ENCODE measurements at regions not wholly inside any gene's neighbourhood (a gene's known extent, or its start where the extent isn't known, plus 50 kb on each side); places are given as distances from the start of the nearest gene placed in this dataset.

DNA sequence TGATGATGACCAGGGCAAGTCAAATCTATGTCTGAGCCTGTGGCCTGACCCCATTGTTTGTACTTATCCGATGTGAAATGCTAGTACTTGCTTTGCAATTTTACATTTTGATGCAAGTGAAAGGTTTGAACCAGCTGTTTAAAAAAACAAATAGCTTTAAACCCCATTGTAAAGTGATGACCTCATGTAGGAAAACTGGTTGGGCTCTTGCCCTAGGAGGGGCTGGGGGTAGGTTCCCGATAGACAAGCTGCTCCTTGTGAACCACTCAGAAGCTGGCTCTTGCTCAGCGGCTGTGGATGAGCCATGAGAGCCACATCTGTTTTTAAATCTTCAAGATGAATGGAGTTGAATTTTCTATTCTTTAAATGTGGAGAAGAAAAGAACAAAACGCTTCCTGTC, 185.3 kb downstream of the WDR11 start:
- no peak for DNase-seq

DNA sequence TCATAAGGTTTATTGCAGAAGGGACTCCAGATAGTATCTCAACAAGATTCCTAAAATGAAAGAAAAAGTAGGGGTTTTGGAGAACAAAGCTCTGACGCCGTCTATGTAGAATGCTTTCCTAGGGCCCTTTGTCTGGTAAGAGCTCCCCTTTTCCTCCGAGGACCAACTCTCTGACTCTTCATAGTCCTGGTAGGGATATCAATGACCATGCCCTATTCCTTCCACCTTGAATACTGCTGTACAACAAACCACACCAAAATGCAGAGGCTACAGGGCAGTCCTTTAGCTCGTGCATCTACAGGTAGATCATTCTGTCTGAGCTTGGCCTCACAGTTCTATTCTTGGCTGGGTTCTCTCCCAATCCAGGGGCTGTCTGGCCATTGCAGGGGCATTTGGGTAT, 190.3 kb downstream of the WDR11 start:
- DNase-seq = no peak

DNA sequence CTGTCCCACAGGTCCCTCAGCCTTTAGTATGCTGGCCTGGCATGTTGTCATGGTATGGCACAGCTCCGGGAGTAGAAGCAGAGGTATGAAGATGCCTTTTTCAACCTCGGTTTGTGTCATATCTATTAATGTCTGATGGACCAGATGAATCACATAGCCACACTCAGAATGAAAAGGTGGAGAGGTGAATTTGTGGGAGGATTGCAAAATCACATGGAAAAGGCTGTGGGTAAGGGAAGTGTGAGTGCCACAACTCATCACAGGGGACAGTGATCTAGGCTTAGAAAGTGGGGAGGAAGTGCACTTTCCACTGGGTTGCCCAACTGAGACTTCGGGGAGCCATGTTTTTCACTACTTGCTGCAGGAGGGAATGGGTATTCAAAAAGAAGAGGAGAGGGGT, 190.7 kb downstream of the WDR11 start:
- no peak for DNase-seq

DNA sequence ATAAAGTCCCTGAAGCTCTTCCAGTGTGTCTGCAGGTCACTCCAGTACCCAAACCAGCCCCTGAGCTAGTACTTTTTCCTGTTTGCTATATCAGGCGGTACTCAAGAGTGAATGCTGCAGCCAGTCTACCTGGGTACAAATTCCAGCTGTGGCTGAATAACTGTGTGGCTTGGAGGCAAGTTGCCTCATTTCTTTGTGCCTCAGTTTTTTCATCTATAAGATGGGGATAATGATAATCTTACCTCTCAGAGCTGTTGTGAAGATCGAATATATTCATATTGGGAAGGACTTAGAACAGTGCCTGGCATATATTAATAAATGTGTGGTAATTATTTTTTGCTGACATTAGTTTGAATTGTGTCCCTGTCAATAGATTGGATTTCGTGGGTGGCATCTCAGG, 191.2 kb downstream of the WDR11 start:
- DNase-seq = no peak

DNA sequence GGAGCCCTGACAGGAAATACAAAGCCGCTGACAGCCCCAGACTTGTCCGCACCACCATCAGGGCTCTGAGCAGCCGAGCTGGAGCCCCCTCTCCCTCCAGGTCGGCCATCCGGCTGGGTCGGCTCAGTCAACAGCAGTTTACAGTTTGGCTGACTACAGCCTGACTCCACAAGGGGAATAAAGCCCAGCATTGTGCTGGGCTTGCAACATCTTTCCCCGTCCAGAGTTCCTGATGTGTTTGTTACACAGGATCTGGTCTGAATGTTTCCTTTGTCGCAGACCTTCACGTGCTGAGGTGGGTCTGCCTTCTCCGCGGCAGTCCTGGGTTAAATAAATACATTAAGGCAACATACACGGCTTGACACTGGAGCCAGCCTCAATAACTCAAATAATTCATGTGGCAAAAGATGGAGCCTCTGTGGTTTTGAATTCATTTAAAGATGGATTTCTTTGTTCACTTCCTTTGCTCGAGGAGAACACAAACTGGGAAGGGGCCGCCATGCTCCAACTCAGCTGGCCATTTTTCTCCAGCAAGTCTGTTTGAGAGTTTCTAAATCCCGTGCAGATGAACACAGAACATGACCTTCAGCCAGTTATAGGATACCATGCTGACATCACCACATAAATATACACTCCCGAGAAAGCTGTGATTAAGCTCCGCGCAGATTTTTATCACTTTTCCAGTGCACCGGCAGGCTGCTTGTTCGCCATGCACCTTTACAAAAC, 192.1 kb downstream of the WDR11 start:
- no peak for DNase-seq

DNA sequence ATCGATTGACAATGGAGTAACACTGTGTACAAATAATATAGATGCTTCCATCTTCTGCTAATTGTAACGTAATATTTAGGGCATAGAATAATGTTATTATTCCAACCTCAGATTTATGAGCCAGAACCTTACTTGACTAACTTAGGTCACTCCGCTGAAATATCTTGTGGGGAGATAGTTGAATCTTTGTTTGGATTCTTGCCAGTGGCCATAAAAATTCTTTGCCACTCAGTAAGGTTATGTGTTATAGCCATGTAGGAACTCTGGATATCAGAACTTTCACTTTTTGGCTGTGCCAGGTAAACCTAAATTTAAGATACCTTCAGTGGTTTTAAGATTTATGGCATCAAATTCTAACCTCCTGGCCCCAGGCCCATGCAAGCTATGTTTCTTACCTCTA, 197.6 kb downstream of the WDR11 start:
- no peak for DNase-seq

DNA sequence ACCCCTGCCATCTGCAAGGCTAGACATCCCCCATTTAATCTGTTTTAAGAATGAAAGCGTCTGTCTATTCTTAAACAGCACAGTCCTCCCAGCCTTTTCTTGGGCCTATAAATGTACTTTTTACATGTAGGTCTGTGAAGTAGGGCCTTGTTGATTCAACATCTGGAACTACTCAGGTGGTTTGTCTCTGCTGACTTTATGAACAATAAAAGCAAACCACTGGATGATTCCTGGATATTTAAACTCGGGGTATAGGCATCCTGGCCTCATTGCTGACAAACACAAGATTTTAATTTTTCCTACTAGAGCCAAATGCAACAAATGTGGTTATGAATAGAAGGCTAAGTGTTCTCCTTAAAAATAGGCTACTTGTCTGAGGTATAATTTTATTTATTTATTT, 198.3 kb downstream of the WDR11 start:
- no peak for DNase-seq

DNA sequence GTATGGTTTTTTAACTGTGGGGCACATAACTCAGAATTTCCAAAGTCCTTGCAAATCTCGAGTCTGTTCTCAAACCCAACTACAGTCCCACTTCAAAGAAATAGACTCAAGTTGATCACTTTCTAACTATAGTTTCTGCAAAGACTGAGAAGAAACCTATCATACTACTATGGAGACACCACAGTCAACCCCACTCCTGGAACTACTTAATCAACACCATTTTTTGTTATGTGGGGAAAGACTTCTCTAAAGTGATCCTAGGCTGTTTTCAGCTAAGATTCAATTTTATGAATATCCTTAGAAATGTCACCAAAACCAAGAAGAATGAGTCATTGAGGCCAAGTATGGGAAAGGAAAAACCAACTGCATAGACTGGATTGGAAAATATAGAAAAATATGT, 198.8 kb downstream of the WDR11 start:
- no peak for DNase-seq

DNA sequence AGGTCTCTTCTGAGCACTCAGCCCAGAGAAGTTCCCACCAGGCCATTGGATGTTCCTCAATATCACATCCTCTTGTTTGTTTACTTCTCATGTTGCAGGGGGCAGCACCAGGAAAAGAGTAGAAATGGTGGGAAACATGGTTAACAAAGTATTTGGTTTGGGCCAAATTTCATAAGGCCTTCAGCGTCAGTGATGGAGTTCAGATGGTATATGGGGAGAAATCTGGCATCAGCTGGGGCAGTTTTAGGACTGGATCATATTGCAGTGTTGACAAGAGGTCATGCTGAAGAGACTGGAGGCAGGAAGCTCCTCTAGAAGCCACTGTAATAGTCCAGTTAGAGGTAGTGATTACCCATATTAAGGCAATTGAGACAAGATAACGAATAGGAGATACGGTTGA, 200.0 kb downstream of the WDR11 start:
- DNase-seq = no peak

DNA sequence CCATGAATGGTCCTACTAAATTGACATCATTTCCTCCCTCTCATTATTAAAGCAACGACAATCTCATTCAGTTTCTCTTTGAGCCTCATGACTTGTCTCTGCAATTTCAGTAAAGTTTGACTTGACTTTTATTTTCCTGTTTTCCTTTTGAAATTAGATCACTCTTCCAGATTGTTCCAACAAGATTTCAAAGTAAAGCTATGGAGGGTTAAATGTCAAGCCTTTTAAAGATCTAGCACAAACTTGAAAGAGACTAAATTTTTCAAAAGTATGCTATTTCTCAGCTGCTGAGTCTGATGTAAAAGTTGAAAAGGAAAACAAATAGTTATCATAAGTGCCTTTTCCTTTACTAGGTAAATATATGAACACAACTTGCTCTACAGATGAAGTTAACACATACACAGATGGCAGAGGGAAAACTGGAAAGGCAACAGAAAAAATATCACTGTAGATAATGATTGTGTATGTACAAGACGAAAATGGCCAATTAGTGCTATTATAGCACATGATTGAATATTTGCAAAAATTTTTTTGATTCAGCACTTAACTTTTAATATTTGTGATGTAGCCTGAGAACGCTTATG, 200.6 kb downstream of the WDR11 start:
- no peak for DNase-seq

DNA sequence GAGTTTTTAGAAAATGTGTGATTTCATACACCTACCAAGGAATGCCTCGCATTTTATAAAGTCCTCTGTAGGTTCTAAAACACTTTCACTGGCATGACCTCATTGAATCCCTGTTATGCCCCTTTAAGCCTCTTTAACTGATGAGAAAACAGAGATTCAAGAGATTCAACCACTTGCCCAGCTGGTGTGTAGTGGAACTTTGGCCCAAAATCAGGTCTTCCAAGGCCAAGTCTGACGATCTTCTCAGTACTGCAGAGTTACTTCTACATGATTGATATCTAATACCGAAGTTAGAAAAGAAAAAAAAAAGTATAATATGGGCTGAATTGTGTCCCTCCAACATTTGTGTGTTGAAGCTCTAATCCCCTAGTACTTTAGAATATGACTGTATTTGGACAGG, 202.0 kb downstream of the WDR11 start:
- no peak for DNase-seq

DNA sequence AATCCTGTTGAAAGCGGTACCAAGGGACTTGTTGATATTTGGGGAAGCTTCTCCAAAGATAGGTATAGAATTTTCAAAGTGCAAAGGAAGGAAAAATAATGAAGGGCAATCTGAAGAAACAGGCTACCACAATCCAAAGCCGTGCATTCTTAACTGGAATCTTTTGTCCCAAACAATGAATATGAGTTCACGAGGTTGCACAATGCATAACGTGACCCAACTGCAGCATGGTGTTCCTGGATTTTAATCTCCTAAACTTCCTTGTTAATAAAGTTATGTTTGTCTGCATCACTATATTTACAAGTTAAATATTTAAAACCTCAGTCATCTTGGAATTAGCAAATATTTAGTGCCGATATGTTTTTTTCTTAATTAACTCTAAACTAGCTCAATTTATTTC, 203.7 kb downstream of the WDR11 start:
- no peak for DNase-seq

DNA sequence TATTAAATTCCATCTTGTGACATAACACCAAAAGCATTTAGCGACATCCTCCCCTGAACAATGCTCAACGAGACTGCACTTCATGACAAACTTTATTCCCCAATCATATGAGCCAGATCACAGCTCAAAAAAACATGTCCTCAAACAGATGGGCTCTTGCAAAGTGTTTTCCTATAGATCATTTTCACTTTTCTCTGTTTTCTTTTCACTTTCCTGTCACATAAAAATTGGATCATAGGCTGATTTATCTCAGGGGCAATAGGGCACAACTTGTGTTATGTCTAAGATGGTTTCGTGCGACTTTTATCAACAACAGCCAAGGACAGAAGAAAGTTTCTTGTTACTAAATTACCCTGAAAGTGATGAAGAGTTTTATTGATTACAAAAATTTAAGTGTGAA, 206.1 kb downstream of the WDR11 start:
- DNase-seq = no peak

DNA sequence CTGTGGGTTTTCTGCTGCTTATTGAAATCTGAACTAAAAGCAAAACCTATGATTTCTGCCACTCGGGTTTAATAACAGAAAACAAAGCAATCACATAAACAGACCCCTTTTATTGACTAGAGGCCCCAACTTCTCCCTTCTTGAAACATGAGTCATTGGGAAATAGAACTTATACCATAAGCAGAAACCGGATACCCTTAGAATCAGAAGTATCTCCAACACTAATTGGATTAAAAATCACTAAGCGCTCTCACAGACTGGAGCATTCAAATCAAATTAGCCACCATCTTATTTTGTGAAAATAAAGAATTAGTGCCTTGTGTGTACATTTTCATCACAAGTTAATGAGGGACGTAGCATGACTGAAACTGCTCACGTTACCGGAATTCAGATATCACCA, 206.9 kb downstream of the WDR11 start:
- no peak for DNase-seq

DNA sequence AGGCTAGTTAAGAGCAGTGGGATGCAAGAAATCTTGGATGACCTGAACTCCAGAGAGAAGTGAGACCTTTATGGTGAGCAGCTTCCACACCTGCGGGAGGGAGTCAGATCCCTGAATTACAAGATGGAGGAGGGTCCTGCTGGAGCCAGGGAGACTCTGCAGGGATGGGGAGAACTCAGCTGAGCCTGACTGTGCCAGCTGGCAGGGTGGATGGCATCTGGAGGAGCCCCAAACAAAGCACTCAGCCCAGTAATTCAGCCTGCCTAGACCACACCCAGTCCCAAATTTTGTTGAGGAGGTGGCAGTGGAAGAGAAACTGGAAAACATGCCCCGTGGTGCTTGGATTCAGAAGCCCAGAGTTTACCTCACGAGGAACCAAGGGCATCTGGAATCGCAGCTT, 208.2 kb downstream of the WDR11 start:
- no peak for DNase-seq

DNA sequence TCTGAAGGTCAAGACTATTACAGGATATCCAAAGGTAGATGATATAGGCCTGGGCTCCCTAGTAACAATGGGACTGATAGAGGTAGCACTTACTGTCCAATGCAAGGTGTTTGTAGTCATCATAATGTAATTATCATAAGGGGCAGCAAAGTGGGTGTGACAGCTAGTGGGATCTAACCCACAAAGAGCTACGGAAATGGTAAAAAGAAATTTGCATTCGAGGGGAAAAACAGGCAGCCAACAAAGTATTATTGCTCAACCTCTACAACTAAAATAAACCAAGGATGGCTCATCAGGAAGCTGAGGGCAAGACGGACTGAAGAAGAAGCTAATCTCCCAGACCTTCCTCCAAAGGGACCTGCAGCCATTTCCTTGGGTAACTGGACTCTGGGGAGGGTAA, 211.0 kb downstream of the WDR11 start:
- no peak for DNase-seq

DNA sequence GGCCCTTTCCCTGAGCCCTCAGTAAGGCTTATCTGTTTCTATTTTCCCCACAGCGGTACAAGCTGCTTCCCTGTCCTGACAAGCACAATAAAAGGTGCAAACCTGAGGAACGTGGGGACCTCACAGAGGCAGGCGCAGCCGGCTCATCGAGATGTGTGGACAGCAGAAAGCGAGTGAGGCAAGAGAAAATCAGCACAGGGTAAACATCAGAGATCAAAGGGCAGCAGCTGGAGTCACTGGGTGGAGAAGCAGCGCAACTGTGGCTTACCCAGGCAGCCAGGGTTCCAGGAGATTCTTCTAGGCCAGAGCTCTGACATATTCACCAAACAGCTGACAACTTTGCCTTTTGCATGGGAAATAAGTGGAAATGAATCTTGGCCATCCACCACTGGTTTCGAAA, 212.6 kb downstream of the WDR11 start:
- no peak for DNase-seq

DNA sequence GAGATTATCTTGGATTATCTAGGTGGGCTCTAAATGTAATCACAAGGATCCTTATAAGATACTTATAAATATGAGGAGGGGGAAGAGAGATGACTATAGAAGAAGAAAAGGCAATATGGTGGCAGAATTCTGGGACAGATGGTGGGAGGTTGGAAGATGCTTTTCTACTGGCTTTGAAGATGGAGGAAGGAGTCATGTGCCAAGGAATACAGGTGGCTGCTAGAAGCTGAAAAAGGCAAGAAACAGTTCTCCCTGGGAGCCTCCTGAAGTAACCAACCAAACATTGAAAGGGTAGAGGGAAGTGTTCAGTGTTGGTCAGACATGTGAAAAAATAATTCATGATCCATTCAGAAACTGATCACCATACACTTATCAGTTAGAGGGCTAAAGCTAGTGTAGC, 213.3 kb downstream of the WDR11 start:
- no peak for DNase-seq

DNA sequence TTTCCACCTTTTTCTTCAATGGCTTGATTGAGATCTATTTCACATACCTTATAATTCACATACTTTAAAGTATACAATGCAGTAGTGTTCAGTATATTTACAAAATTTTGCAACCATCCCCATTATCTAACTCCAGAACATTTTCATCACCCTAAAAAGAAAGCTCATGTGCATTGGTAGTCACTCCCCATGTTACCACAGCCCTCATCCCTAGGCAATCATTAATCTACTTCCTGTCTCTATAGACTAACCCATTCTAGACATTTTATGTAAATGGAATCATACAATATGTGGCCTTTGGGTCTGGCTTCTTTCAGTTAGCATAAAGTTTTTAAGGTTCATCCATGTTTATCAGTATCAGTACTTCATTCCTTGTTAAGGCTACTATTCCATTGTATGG, 214.2 kb downstream of the WDR11 start:
- DNase-seq = no peak

DNA sequence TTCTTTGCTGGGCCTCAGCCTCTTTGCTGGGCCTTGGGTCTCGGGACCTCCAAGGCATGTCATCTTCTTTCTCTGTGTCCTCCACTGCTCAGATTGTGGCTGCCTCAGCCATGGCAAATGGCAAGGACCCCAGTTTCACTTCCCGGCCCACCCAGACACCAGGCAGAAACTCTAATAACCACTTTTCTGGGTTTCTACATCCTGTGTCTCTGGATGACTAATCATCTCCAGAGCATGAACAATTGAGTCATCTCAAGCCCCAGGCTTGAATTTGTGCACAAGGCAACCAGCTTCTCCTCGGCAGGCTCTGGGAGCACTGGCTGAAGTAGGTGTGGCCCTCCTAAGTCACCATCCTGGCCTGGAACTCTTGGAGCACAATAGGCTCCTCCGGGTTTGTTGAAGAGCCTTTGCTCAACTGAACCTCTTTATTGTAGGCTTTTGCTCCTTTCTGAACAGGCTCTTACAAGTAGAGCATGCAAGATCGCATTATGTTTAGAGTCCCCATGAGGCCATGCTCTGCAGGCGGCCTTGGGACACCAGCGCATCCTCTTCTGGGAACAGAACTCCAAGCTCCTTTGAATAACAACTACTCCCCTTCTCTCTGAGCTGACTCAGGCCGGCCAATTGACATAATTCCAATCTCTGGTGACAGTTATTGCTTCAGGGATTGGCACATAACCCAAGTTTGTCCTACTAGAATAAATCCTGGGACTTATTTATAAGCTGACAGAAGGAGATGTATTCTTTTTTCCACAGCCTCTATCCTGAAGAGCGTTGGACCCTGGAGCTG, 218.1 kb downstream of the WDR11 start:
- no peak for DNase-seq

DNA sequence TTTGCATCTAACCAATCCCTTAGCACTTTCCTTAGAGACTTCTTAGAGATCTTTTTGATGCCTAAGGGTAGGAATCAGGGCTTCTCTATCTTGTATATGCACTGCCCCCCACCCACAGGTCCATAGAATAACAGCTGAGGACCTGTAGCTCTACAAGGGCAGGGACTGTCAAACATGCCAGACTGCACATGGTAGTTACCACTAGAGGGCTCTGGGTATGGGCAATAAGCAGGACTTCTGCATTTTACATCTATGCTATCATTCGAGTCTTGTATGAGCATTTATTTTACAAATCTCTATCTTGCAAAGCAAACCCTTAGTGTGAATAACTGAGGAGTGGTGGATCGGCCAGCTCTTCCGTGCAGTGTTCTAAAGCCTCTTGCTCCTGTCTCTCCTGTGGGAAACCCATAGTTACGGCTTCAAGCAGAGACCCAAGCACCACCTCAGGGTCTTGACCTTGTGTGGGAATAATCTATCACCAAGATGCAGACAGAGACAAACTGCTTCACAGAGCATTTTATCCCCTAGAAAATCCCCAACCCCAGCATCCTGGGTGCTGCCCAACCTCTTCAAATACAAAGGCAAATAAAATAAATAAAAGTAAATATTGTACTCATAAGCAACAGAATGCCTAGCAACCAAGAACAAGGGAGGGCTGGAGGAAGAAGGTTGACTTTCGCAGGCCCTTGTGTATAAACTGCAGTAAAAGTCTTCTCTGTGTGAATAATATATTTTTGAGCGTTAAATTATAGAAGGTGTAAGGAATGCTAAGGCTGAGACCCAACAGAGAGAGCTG, 219.3 kb downstream of the WDR11 start:
- DNase-seq = no peak

DNA sequence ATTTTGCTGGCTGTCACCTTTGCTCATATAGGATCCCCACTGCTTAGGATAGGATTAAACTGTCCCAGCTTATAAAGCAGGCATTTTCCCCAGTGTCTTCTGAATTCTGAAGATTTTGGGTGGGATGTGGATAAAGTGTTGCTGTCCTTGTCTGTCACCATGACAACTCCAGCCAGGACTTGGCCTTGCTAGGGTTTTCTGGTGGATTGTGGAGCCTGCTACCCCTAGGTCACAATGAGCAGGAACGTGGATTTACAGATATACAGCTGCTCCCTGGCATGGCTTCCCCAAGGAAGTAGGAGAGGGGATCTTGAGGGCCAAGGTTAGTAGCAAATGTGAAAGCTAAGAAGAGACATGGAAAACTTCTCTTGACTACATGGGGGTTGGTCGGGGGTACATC, 220.7 kb downstream of the WDR11 start:
- DNase-seq = no peak

DNA sequence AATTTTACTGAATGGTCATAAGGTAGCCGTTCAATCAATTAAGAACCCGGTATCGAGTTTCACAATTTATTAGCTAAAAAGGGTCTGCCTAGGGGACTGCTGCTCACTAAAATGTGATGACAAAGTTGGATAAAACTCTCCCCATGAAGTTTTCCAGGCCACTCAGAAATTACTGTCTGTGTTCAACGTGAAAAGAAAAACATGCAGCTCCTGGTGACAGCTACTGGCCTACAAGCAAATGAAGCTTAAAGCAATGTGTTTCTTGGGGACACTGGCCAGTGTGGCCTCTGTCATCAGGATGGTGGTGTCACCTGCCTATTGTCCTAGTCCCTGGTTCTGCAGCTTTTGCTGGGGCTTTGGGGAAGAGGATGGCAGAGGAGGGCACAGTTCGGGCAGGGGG, 222.6 kb downstream of the WDR11 start:
- no peak for DNase-seq
